Kidney (tissue), 13 donors: ENCODE measurements at regions not wholly inside any gene's neighbourhood (a gene's known extent, or its start where the extent isn't known, plus 50 kb on each side); places are given as distances from the start of the nearest gene placed in this dataset.
"Not testable (repeated sequence)": the region's sequence is repeated elsewhere in the genome, so short reads cannot be mapped to it uniquely, and the experiment has no call there.

Source experiments
- DNase-seq, 5 donors: peaks; one replicate each; pipeline ENCODE4 v3.0.0-alpha.2; 2013 to 2020
- FAIRE-seq: peaks from 2 replicates; lab custom pipeline; 2012; peaks lifted over from hg19 to GRCh38; lab: Jason Lieb, UNC
- H3K27ac ChIP-seq, 2 donors: one replicate each; pipeline ENCODE4 v1.7.0; 2013; ENCODE audit warnings: low read depth in 2 of 2, low read length in 2 of 2, inconsistent platforms in 1 of 2
- H3K27me3 ChIP-seq: one replicate; pipeline ENCODE4 v1.7.1; 2013; ENCODE audit warnings: low read length, inconsistent platforms; ENCODE audit not compliant: control insufficient read depth, insufficient read depth
- H3K36me3 ChIP-seq, 3 donors: one replicate each; pipeline versions ENCODE4 v1.7.0 to v1.7.1; 2013; ENCODE audit warnings: low read length in 3 of 3, control low read depth in 1 of 3, inconsistent platforms in 1 of 3; ENCODE audit not compliant: insufficient read depth in 3 of 3, control insufficient read depth in 2 of 3
- H3K4me1 ChIP-seq, 3 donors: one replicate each; pipeline versions ENCODE4 v1.7.0 to v1.7.1; 2013; ENCODE audit warnings: low read length in 3 of 3, inconsistent platforms in 1 of 3, low read depth in 1 of 3; ENCODE audit not compliant: control insufficient read depth in 2 of 3, insufficient read depth in 2 of 3
- H3K4me3 ChIP-seq, 3 donors: one replicate each; pipeline versions ENCODE4 v1.7.0 to v1.8.1; 2013; ENCODE audit warnings: low read length in 3 of 3, control low read depth in 1 of 3, inconsistent platforms in 1 of 3
- H3K9ac ChIP-seq, 3 donors: one replicate each; pipeline versions ENCODE4 v1.7.0 to v1.7.1; 2013; ENCODE audit warnings: low read length in 3 of 3, control low read depth in 1 of 3, inconsistent platforms in 1 of 3
- H3K9me3 ChIP-seq, 3 donors: one replicate each; pipeline versions ENCODE4 v1.7.0 to v1.7.1; 2013; ENCODE audit warnings: low read length in 3 of 3, control low read depth in 1 of 3, inconsistent platforms in 1 of 3; ENCODE audit not compliant: control insufficient read depth in 2 of 3, insufficient read depth in 1 of 3
- CTCF ChIP-seq: IDR thresholded peaks from 3 replicates; pipeline ENCODE4 v1.5.1; 2012; ENCODE audit warnings: mild to moderate bottlenecking, moderate library complexity, borderline replicate concordance; ENCODE audit not compliant: insufficient read depth; ENCODE audit errors: extremely low read depth
- intact Hi-C: fragments of 100-400 bp; cut with DNase I; formaldehyde crosslinking; loops from one replicate; pipeline ENCODE4 v1.11.1; 2022
- donor health status: control.
- donor health status: control.
- donor health status: control.
- donor health status: control.
- donor health status: control.
- donor health status: DM: yes; HTN: yes; CAD: no.
- donor health status: Normal renal cell carcinoma (clear cell type).

GRCh38 chr10:117492504-117492903 lies 50.0 kb upstream of the EMX2 start:
- H3K9me3 ChIP-seq = no peaks in the 10 kb centered on the region
- TF ChIP-seq CTCF = no peak
- no peak overlapping the region for H3K4me3 ChIP-seq
- FAIRE-seq (no peak), DNase-seq (no peak)
- H3K27ac ChIP-seq = no peak overlapping the region
- intact Hi-C loops = loop anchor here (10.0 kb wide), 1 partner anchor 752 kb away; no protein-coding TSS in a partner anchor
- peaks cover 0 to 3% (median 0%) of the 10 kb centered on the region in 3 donors for H3K4me1 ChIP-seq
- no peak overlapping the region for H3K9ac ChIP-seq
- peaks cover 2 to 28% (median 17%) of the 10 kb centered on the region in 3 donors for H3K36me3 ChIP-seq
- no peaks in the 10 kb centered on the region for H3K27me3 ChIP-seq

GRCh38 chr10:117488004-117488403 lies 54.5 kb upstream of the EMX2 start:
- no peaks in the 10 kb centered on the region for H3K4me1 ChIP-seq
- no peak overlapping the region for H3K9ac ChIP-seq
- no peak overlapping the region for H3K4me3 ChIP-seq
- H3K9me3 ChIP-seq = no peaks in the 10 kb centered on the region
- intact Hi-C loops = no loop called here
- TF ChIP-seq CTCF = no peak
- no peaks in the 10 kb centered on the region for H3K27me3 ChIP-seq
- peaks cover 2 to 28% (median 17%) of the 10 kb centered on the region in 3 donors for H3K36me3 ChIP-seq
- no peak for FAIRE-seq
- no peak for DNase-seq
- H3K27ac ChIP-seq = no peak overlapping the region

- no peak for FAIRE-seq
- no peak overlapping the region for H3K27ac ChIP-seq
- no peaks in the 10 kb centered on the region for H3K4me1 ChIP-seq
- peaks cover 2 to 23% (median 17%) of the 10 kb centered on the region in 3 donors for H3K36me3 ChIP-seq
- no peak for TF ChIP-seq CTCF
- H3K9me3 ChIP-seq = no peaks in the 10 kb centered on the region
- intact Hi-C loops = no loop called here
- DNase-seq = no peak
- H3K4me3 ChIP-seq = no peak overlapping the region
- no peak overlapping the region for H3K9ac ChIP-seq
- no peaks in the 10 kb centered on the region for H3K27me3 ChIP-seq
These were observed 55.9 kb upstream of the EMX2 start for GRCh38 chr10:117486606-117487005.

- intact Hi-C loops = no loop called here
- no peak for FAIRE-seq
- no peaks in the 10 kb centered on the region for H3K27me3 ChIP-seq
- H3K27ac ChIP-seq = no peak overlapping the region
- no peak overlapping the region for H3K9ac ChIP-seq
- H3K36me3 ChIP-seq = no peaks in the 10 kb centered on the region
- TF ChIP-seq CTCF = no peak
- H3K4me1 ChIP-seq = no peaks in the 10 kb centered on the region
- DNase-seq = no peak
- H3K9me3 ChIP-seq = no peaks in the 10 kb centered on the region
- H3K4me3 ChIP-seq = no peak overlapping the region
These were observed 59.4 kb upstream of the EMX2 start for GRCh38 chr10:117483056-117483590.

GRCh38 chr10:117481011-117481410 lies 61.5 kb upstream of the EMX2 start:
- H3K27me3 ChIP-seq, H3K4me3 ChIP-seq, H3K27ac ChIP-seq, DNase-seq, H3K4me1 ChIP-seq, H3K9me3 ChIP-seq, FAIRE-seq, intact Hi-C loops, H3K36me3 ChIP-seq, H3K9ac ChIP-seq: not testable (repeated sequence)
